PC-3 (cell line): ENCODE measurements at regions not wholly inside any gene's neighbourhood (a gene's known extent, or its start where the extent isn't known, plus 50 kb on each side); places are given as distances from the start of the nearest gene placed in this dataset.
A peak's percentile ranks its signal among the peaks of the same experiment; 100 is the strongest.

Experiments used
- ATAC-seq: fragments of 200-7000 bp; cut with Tn5 transposase; 2 replicates; pipeline ENCODE4 v1.9.1; 2020; ENCODE audit warnings: mild to moderate bottlenecking, moderate library complexity
- BruUV-seq: library from RNA; stranded (reverse); fragments of 400-500 nt; replicated peaks from 2 replicates; lab custom pipeline; 2021; lab: Mats Ljungman, UMichigan
- CTCF ChIA-PET: fragments of 300-600 bp; sonication (Branson Sonifier 250); formaldehyde crosslinking; loops from one replicate; lab custom pipeline; 2022; ENCODE audit warnings: antibody characterized with exemption; lab: Charles Lee
- POLR2A ChIA-PET: fragments of 300-600 bp; sonication (Branson Sonifier 250); formaldehyde crosslinking; loops from one replicate; lab custom pipeline; 2022; ENCODE audit warnings: antibody characterized with exemption; ENCODE audit not compliant: unreplicated experiment; lab: Charles Lee
- DNase-seq: peaks from one replicate; pipeline ENCODE4 v3.0.0-alpha.2; 2015
- H2AFZ ChIP-seq: fragments of 300-600 bp; sonication (generic); 2 replicates; pipeline ENCODE4 v1.6.0; 2016; ENCODE audit warnings: antibody characterized with exemption, low read length
- H3F3A ChIP-seq: fragments of 300-600 bp; sonication (generic); one replicate; pipeline ENCODE4 v1.6.0; 2017; ENCODE audit warnings: antibody characterized with exemption, low read length, control low read depth, mild to moderate bottlenecking; ENCODE audit not compliant: unreplicated experiment
- H3K27ac ChIP-seq: fragments of 300-600 bp; sonication (generic); 2 replicates; pipeline ENCODE4 v1.5.1; 2016; ENCODE audit warnings: mild to moderate bottlenecking, low read length
- H3K27me3 ChIP-seq: fragments of 300-600 bp; sonication (generic); 2 replicates; pipeline ENCODE4 v1.6.1; 2016; ENCODE audit warnings: low read length, mixed read lengths
- H3K36me3 ChIP-seq: fragments of 300-600 bp; sonication (generic); 2 replicates; pipeline ENCODE4 v1.6.1; 2016; ENCODE audit warnings: low read depth, mixed run types, low read length, mixed read lengths
- H3K4me1 ChIP-seq: fragments of 300-600 bp; sonication (generic); 2 replicates; pipeline ENCODE4 v1.5.1; 2016; ENCODE audit warnings: low read length; ENCODE audit not compliant: insufficient read depth
- H3K4me2 ChIP-seq: fragments of 300-600 bp; sonication (generic); 2 replicates; pipeline ENCODE4 v1.6.0; 2016; ENCODE audit warnings: low read length
- H3K4me3 ChIP-seq: fragments of 300-600 bp; sonication (generic); 2 replicates; pipeline ENCODE4 v1.5.1; 2016; ENCODE audit warnings: mild to moderate bottlenecking, low read length, mixed read lengths
- H3K79me2 ChIP-seq: fragments of 300-600 bp; sonication (generic); 2 replicates; pipeline ENCODE4 v1.6.1; 2017; ENCODE audit warnings: low read length, mixed read lengths
- H3K9ac ChIP-seq: fragments of 300-600 bp; sonication (generic); 2 replicates; pipeline ENCODE4 v1.6.0; 2016; ENCODE audit warnings: mild to moderate bottlenecking, low read length
- H3K9me2 ChIP-seq: fragments of 300-600 bp; sonication (generic); replicated peaks from 2 replicates; pipeline ENCODE4 v1.6.1; 2016; ENCODE audit warnings: mixed run types, low read length, mixed read lengths
- H3K9me3 ChIP-seq: fragments of 300-600 bp; sonication (generic); 2 replicates; pipeline ENCODE4 v1.6.1; 2016; ENCODE audit warnings: low read length, mixed read lengths
- H4K20me1 ChIP-seq: fragments of 300-600 bp; sonication (generic); 2 replicates; pipeline ENCODE4 v1.6.1; 2016; ENCODE audit warnings: low read length, mixed read lengths
- EZH2 ChIP-seq: fragments of 300-600 bp; sonication (generic); IDR thresholded peaks from one replicate; pipeline ENCODE4 v1.6.1; 2017; ENCODE audit warnings: antibody characterized with exemption, mild to moderate bottlenecking, low read length; ENCODE audit not compliant: unreplicated experiment
- EZH2phosphoT487 ChIP-seq: fragments of 300-600 bp; sonication (generic); IDR thresholded peaks from 2 replicates; pipeline ENCODE4 v1.6.1; 2018; ENCODE audit warnings: mild to moderate bottlenecking, antibody characterized with exemption, low read length, borderline replicate concordance
- intact Hi-C: fragments of 100-400 bp; cut with micrococcal nuclease; formaldehyde crosslinking; loops from 2 replicates; pipeline ENCODE4 v1.9.0; 2023
- TF ChIP-seq, protein P1 (sequence below): fragments of 300-600 bp; sonication (generic); conservative IDR thresholded peaks from 2 replicates; pipeline ENCODE4 v1.5.1; 2017; ENCODE audit warnings: antibody characterized with exemption, low read depth, mild to moderate bottlenecking, low read length

DNA sequence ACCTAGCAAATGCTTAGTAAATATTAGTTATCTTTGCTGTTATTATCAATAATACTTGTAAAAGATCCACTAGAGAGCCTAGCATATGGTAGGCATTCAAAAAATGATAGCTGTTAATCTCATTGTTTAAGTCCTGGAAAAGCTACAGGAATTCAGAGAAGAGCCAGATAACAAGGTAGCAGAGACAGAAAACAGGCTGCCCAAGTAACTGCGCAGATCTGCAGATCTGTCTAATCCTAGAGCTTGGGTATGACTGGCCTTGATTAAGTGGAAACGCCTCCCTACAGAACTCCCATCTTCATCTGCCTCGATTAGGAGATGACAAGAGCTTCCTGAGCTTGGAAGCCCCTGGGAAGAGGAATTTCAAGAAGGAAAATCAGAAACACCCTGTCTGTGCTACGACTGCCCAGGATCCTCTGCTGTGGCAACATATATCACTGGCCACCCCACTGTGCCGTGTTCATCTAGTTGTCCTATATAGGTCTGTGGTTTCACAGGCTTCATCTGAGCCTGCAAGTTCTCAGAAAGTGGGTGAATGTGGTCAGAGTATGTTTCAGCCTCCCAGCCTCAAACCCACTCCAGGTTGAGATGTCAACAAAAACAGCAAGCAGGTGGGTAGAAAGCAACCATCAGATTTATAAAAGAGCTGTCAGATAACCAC lies 151.5 kb upstream of the PKDCC start:
- ChIA-PET CTCF (no interaction called here), POLR2A (no interaction called here)
- BruUV-seq: no TSS peak
- Histone ChIP-seq H3K27ac (no peak overlapping the region), H3K4me3 (no peak overlapping the region), H3K4me1 (no peaks in the 10 kb centered on the region), H3K9me3 (no peaks in the 10 kb centered on the region), H3K27me3 (no peaks in the 10 kb centered on the region), H2AFZ (no peak overlapping the region), H3K4me2 (no peak overlapping the region), H3K9me2 (no peaks in the 10 kb centered on the region), H3K9ac (no peak overlapping the region), H3K36me3 (no peaks in the 10 kb centered on the region), H4K20me1 (no peaks in the 10 kb centered on the region), H3K79me2 (no peaks in the 10 kb centered on the region), H3F3A (no peaks in the 10 kb centered on the region)
- no peak for ATAC-seq
- intact Hi-C loops: no loop called here
- no peak for DNase-seq
- TF ChIP-seq, protein P1, sequence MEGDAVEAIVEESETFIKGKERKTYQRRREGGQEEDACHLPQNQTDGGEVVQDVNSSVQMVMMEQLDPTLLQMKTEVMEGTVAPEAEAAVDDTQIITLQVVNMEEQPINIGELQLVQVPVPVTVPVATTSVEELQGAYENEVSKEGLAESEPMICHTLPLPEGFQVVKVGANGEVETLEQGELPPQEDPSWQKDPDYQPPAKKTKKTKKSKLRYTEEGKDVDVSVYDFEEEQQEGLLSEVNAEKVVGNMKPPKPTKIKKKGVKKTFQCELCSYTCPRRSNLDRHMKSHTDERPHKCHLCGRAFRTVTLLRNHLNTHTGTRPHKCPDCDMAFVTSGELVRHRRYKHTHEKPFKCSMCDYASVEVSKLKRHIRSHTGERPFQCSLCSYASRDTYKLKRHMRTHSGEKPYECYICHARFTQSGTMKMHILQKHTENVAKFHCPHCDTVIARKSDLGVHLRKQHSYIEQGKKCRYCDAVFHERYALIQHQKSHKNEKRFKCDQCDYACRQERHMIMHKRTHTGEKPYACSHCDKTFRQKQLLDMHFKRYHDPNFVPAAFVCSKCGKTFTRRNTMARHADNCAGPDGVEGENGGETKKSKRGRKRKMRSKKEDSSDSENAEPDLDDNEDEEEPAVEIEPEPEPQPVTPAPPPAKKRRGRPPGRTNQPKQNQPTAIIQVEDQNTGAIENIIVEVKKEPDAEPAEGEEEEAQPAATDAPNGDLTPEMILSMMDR: no peak
- no peak for TF ChIP-seq EZH2
- TF ChIP-seq EZH2phosphoT487: no peak

DNA sequence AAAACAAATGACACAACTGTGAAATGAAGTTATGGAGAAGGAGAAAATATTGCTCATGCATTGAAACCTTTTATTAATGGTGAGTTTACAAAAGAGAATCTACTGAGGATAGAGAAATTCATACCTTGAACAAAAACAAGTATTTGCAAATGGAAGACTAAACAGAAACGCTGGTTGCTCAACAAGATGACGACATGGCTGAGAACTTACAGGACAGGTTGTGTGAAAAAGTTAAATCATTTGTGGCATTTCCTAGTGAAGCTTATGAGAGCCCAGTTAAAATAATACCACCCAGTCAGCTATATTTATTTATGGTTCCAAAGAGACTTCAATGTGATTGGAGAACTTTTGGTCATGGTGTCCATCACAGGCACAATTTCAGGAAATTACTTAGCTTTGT lies 148.6 kb upstream of the PKDCC start:
- no TSS peak for BruUV-seq
- H3K27me3 ChIP-seq: 0 out of 2 replicates have a peak, but pooled peaks cover 4% of the 10 kb centered on the region
- intact Hi-C loops: no loop called here
- ATAC-seq: no peak
- H3K9me2 ChIP-seq: no peaks in the 10 kb centered on the region
- no peaks in the 10 kb centered on the region for H3K36me3 ChIP-seq
- ChIA-PET CTCF (no interaction called here), POLR2A (no interaction called here)
- no peak overlapping the region for H3K9ac ChIP-seq
- TF ChIP-seq EZH2phosphoT487 (no peak), EZH2 (no peak)
- TF ChIP-seq, protein P1: no peak
- no peaks in the 10 kb centered on the region for H4K20me1 ChIP-seq
- no peak overlapping the region for H2AFZ ChIP-seq
- no peak overlapping the region for H3K4me3 ChIP-seq
- no peaks in the 10 kb centered on the region for H3K4me1 ChIP-seq
- H3K9me3 ChIP-seq: no peaks in the 10 kb centered on the region
- H3K27ac ChIP-seq: no peak overlapping the region
- H3K4me2 ChIP-seq: no peak overlapping the region
- H3F3A ChIP-seq: no peaks in the 10 kb centered on the region
- peak; percentile 42 for DNase-seq
- H3K79me2 ChIP-seq: no peaks in the 10 kb centered on the region

DNA sequence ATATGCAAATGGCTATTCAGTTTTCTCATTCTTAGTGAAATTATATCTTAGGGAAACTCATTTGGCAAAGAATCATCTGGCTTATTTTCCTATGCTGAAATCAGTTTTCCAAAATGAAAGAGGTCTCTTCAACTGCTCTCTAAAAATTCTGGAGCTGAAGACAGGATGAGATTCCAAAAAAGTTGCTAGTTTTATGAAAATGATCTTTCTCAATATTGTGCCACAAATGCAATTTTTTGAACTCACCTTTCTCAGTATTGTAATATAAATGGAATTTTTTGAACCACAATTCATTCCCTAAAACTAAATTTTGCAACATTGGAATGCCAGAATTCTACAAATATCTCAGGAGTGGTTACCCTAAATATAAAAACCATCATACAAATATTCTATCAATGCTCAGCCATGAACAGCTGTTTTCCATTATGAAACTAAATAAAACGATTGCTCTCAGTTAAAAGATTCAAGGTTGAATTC lies 147.7 kb upstream of the PKDCC start:
- no peaks in the 10 kb centered on the region for H3F3A ChIP-seq
- DNase-seq (no peak), ATAC-seq (no peak)
- intact Hi-C loops: no loop called here
- no peaks in the 10 kb centered on the region for H3K9me2 ChIP-seq
- BruUV-seq: no TSS peak
- no peaks in the 10 kb centered on the region for H4K20me1 ChIP-seq
- H3K4me2 ChIP-seq: no peak overlapping the region
- no peak overlapping the region for H2AFZ ChIP-seq
- H3K27ac ChIP-seq: no peak overlapping the region
- 0 out of 2 replicates have a peak, but pooled peaks cover 4% of the 10 kb centered on the region for H3K27me3 ChIP-seq
- H3K36me3 ChIP-seq: no peaks in the 10 kb centered on the region
- CTCF ChIA-PET: no interaction called here
- H3K4me1 ChIP-seq: no peaks in the 10 kb centered on the region
- no peak overlapping the region for H3K4me3 ChIP-seq
- H3K9me3 ChIP-seq: no peaks in the 10 kb centered on the region
- POLR2A ChIA-PET: no interaction called here
- no peaks in the 10 kb centered on the region for H3K79me2 ChIP-seq
- no peak overlapping the region for H3K9ac ChIP-seq
- TF ChIP-seq EZH2: no peak
- TF ChIP-seq, protein P1: no peak
- no peak for TF ChIP-seq EZH2phosphoT487
